Activated CD8-positive, alpha-beta T cell treated with anti-CD3 and anti-CD28 coated beads for 36 hours (primary cell): ENCODE measurements at regions not wholly inside any gene's neighbourhood (a gene's known extent, or its start where the extent isn't known, plus 50 kb on each side); places are given as distances from the start of the nearest gene placed in this dataset.

Experiments used
- ATAC-seq: fragments of 200-7000 bp; cut with Tn5 transposase; one replicate; pipeline ENCODE4 v1.10.0; 2021; ENCODE audit warnings: mild to moderate bottlenecking, moderate library complexity
- CTCF ChIA-PET: fragments of 350-600 bp; sonication (Branson Sonifier 250); formaldehyde crosslinking; loops from one replicate; lab custom pipeline; 2021; ENCODE audit warnings: antibody characterized with exemption; lab: Charles Lee
- POLR2A ChIA-PET: fragments of 350-600 bp; sonication (Branson Sonifier 250); formaldehyde crosslinking; loops from one replicate; lab custom pipeline; 2021; ENCODE audit warnings: antibody characterized with exemption; lab: Charles Lee
- DNase-seq: peaks from one replicate; pipeline ENCODE4 v3.0.0-alpha.2; 2020
- H3K27ac Mint-ChIP-seq: one replicate; pipeline ENCODE4 v1.8.0; 2021; ENCODE audit warnings: mild to moderate bottlenecking, mixed read lengths
- H3K27me3 Mint-ChIP-seq: one replicate; pipeline ENCODE4 v1.8.0; 2021; ENCODE audit warnings: mixed read lengths
- H3K36me3 Mint-ChIP-seq: one replicate; pipeline ENCODE4 v1.8.0; 2021; ENCODE audit warnings: low read depth, mixed read lengths
- H3K4me1 Mint-ChIP-seq: one replicate; pipeline ENCODE4 v1.8.0; 2021; ENCODE audit warnings: low read depth, mixed read lengths
- H3K4me3 Mint-ChIP-seq: one replicate; pipeline ENCODE4 v1.8.0; 2021; ENCODE audit warnings: mild to moderate bottlenecking, moderate library complexity, mixed read lengths
- H3K9me3 Mint-ChIP-seq: one replicate; pipeline ENCODE4 v1.8.0; 2021; ENCODE audit warnings: mixed read lengths
- intact Hi-C: fragments of 100-400 bp; cut with micrococcal nuclease; formaldehyde crosslinking; loops from one replicate; pipeline ENCODE4 v1.10.0; 2022
- TF ChIP-seq, protein P1 (sequence below): fragments of 200-600 bp; IDR thresholded peaks from one replicate; pipeline ENCODE4 v1.8.0; 2022; ENCODE audit warnings: antibody characterized with exemption, mild to moderate bottlenecking

DNA sequence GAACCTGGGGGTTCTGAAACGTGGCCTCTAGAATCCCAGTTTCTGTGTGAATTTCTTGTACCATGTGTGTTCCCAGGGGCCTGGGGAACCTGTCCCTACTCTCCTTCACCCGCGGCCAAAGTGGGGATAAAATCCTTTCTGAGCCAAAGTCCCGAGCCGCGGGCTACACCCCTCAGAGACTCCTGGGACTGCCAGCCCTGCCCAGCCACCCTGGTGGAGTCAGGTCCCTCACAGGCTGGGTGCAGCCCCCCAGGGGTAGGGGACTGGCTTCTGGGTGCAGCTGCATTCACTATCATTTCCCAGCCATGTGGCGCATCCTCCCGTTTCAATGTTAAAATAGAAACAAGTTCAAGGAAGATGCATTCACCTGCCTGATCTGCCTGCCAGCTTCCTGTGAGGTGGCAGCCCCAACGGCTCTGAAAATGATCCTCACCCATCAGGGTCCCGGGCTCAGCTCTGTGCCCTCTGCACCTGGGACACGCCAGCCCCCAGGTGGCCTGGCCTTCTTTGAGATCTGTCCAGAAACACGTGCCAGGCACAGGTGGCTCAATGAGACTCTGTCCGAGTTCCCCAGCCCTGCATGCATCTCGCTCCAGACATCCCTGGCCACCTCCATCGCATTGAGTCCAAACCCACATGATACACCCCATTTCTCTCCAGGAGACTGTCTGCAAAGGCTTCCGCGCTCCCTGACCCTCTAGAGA, 338.8 kb downstream of the CTTN start:
- TF ChIP-seq, protein P1, sequence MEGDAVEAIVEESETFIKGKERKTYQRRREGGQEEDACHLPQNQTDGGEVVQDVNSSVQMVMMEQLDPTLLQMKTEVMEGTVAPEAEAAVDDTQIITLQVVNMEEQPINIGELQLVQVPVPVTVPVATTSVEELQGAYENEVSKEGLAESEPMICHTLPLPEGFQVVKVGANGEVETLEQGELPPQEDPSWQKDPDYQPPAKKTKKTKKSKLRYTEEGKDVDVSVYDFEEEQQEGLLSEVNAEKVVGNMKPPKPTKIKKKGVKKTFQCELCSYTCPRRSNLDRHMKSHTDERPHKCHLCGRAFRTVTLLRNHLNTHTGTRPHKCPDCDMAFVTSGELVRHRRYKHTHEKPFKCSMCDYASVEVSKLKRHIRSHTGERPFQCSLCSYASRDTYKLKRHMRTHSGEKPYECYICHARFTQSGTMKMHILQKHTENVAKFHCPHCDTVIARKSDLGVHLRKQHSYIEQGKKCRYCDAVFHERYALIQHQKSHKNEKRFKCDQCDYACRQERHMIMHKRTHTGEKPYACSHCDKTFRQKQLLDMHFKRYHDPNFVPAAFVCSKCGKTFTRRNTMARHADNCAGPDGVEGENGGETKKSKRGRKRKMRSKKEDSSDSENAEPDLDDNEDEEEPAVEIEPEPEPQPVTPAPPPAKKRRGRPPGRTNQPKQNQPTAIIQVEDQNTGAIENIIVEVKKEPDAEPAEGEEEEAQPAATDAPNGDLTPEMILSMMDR = no peak
- Mint-ChIP-seq H3K4me3 (no peak overlapping the region), H3K27ac (no peak overlapping the region), H3K4me1 (no peaks in the 10 kb centered on the region), H3K27me3 (no peaks in the 10 kb centered on the region), H3K36me3 (no peaks in the 10 kb centered on the region), H3K9me3 (no peaks in the 10 kb centered on the region)
- intact Hi-C loops = no loop called here
- no peak for DNase-seq
- no peak for ATAC-seq
- CTCF ChIA-PET = no interaction called here
- POLR2A ChIA-PET = no interaction called here

GRCh38 chr11:70737816-70738630, 339.7 kb downstream of the CTTN start:
- TF ChIP-seq, protein P1 = no peak
- DNase-seq (no peak), ATAC-seq (no peak)
- Mint-ChIP-seq H3K36me3 (no peaks in the 10 kb centered on the region), H3K4me1 (no peaks in the 10 kb centered on the region), H3K27me3 (no peaks in the 10 kb centered on the region), H3K27ac (no peak overlapping the region), H3K4me3 (no peak overlapping the region), H3K9me3 (no peaks in the 10 kb centered on the region)
- ChIA-PET CTCF (no interaction called here), POLR2A (no interaction called here)
- intact Hi-C loops = no loop called here

DNA sequence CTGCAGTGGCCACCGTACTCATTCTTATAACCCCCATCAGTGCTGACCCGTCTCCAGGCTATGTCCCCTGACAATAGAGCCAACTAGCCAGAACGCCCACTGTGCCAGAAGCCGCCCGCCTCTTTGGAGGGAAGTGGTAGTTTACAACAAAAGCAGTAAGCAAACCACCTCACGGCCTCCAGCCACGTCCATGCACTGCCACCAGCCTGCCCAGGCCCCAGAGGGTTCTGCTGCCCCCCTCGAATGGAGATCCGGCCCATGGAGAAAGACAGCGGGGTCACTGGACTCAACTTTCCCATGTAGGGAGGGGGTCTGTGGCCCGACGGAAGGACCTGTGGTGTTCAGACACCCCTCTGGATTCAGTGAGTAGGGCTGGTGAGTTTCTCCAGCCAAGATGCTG, 340.3 kb downstream of the CTTN start:
- no peaks in the 10 kb centered on the region for H3K9me3 Mint-ChIP-seq
- DNase-seq (no peak), ATAC-seq (no peak)
- peaks cover 2% of the 10 kb centered on the region for H3K27me3 Mint-ChIP-seq
- intact Hi-C loops = no loop called here
- CTCF ChIA-PET = no interaction called here
- no peaks in the 10 kb centered on the region for H3K4me1 Mint-ChIP-seq
- POLR2A ChIA-PET = no interaction called here
- no peak overlapping the region for H3K27ac Mint-ChIP-seq
- no peak overlapping the region for H3K4me3 Mint-ChIP-seq
- no peaks in the 10 kb centered on the region for H3K36me3 Mint-ChIP-seq
- TF ChIP-seq, protein P1 = no peak

- ATAC-seq (no peak), DNase-seq (no peak)
- intact Hi-C loops = no loop called here
- H3K27me3 Mint-ChIP-seq = peaks cover 5% of the 10 kb centered on the region
- no peaks in the 10 kb centered on the region for H3K4me1 Mint-ChIP-seq
- no peaks in the 10 kb centered on the region for H3K36me3 Mint-ChIP-seq
- TF ChIP-seq, protein P1 = no peak
- H3K4me3 Mint-ChIP-seq = no peak overlapping the region
- ChIA-PET CTCF (no interaction called here), POLR2A (no interaction called here)
- H3K27ac Mint-ChIP-seq = no peak overlapping the region
- H3K9me3 Mint-ChIP-seq = no peaks in the 10 kb centered on the region
These were observed 340.8 kb downstream of the CTTN start for GRCh38 chr11:70739091-70739490.

DNA sequence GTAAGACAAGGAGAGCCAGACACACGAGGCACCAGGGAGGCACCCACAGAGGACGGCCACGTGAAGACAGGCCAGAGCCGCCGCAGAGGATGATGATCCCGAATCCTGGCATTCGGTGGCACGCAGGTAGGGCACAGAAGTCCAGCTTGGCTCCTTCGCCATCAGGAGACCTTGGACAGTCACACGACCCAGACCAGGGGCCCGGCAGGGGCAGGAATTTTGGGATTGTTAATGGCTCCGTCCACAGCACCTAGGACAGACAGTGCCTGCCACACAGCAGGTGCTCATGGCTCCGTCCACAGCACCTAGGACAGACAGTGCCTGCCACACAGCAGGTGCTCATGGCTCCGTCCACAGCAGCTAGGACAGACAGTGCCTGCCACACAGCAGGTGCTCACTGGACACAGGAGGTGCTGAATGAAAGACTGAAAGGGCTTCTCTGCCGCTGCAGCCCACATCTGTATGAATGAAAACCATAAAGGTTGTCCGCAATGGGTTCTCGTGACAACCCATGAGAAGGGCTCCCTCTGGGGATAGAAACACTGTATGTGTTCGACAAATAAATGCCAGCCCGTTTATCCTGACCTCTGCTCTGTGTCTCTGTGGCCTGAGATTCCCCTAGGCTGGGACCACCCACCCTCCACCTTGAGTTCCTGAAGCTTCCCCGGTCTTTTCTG, 341.6 kb downstream of the CTTN start:
- Mint-ChIP-seq H3K27ac (no peak overlapping the region), H3K4me1 (no peaks in the 10 kb centered on the region), H3K9me3 (no peaks in the 10 kb centered on the region), H3K4me3 (no peak overlapping the region), H3K36me3 (no peaks in the 10 kb centered on the region), H3K27me3 (peaks cover 5% of the 10 kb centered on the region)
- TF ChIP-seq, protein P1 = no peak
- ATAC-seq = no peak
- POLR2A ChIA-PET = no interaction called here
- CTCF ChIA-PET = no interaction called here
- DNase-seq = no peak
- intact Hi-C loops = no loop called here
